ENCODE measurements at regions not wholly inside any gene's neighbourhood (a gene's known extent, or its start where the extent isn't known, plus 50 kb on each side); places are given as distances from the start of the nearest gene placed in this dataset.

DNA sequence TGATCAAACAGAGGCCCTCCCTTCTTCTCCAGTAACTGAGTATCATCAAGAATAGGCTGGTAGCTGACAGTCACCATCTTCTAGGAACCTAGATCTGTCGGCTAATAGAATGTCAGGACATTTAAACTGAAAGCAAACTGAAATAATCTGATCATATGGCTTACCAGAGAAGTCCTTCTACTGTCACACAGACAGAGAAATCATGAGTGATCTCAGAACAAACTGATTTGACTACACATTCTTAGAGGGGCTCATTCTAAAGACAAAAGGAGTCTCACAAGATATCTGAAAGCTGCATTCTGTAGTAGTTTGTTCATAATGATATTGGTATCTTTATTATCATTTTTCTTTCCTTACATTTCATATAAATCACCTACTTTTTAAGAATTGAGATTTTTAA, 130.9 kb upstream of the ADCY1 start:
- H3K27me3 Mint-ChIP-seq (ENCODE audit: low read depth) = no peaks in the 10 kb centered on the region
- TF ChIP-seq, protein P1, sequence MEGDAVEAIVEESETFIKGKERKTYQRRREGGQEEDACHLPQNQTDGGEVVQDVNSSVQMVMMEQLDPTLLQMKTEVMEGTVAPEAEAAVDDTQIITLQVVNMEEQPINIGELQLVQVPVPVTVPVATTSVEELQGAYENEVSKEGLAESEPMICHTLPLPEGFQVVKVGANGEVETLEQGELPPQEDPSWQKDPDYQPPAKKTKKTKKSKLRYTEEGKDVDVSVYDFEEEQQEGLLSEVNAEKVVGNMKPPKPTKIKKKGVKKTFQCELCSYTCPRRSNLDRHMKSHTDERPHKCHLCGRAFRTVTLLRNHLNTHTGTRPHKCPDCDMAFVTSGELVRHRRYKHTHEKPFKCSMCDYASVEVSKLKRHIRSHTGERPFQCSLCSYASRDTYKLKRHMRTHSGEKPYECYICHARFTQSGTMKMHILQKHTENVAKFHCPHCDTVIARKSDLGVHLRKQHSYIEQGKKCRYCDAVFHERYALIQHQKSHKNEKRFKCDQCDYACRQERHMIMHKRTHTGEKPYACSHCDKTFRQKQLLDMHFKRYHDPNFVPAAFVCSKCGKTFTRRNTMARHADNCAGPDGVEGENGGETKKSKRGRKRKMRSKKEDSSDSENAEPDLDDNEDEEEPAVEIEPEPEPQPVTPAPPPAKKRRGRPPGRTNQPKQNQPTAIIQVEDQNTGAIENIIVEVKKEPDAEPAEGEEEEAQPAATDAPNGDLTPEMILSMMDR (IDR thresholded peaks at IDR 0.05; ENCODE audit: unreplicated experiment in 3 of 3) = no peak
- no peaks in the 10 kb centered on the region for H3K36me3 Mint-ChIP-seq (ENCODE audit: low read depth)
- H3K4me1 Mint-ChIP-seq = no peaks in the 10 kb centered on the region
- H3K27ac Mint-ChIP-seq = no peak overlapping the region
- H3K9me3 Mint-ChIP-seq = peaks cover 4% of the 10 kb centered on the region
- no peak overlapping the region for H3K4me3 Mint-ChIP-seq

DNA sequence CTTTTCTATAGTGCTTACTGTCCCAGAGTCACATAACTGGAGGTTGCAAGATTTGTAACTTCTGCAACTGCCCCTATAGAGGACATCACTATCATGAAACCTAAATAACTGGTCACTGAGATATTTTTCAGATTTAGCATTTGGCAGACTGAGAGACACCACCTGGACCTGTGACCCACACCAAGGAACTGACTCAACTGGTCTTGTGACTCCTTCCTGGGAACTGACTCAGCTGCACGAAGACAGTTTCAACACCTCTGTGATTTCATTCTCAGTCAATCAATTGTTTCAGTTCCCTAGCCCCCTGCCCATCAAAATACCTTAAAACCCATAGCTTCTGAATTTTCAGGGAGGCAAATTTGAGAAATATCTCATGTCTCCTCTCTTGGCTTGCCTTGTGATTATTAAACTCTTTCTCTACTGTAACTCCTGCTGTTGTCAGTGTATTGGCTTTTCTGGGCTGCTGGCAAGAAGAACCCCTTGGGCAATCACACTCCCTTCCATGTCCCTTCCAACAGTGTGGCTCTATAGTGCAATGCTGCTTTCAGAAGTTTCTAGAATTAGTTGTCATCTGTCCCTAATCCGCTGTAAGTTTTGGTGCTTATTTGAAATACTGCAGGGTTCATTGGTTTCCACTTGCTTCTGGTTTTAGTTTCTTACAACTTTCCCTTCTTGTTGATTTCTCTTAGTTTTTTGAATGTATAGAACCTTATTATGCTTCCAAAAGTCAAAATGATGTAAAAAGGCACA, 127.8 kb upstream of the ADCY1 start:
- Mint-ChIP-seq H3K36me3 (ENCODE audit: low read depth) (no peaks in the 10 kb centered on the region), H3K4me3 (no peak overlapping the region), H3K27ac (no peak overlapping the region), H3K4me1 (no peaks in the 10 kb centered on the region), H3K27me3 (ENCODE audit: low read depth) (no peaks in the 10 kb centered on the region), H3K9me3 (no peaks in the 10 kb centered on the region)
- TF ChIP-seq, protein P1 (IDR thresholded peaks at IDR 0.05; ENCODE audit: unreplicated experiment in 3 of 3) = no peak

DNA sequence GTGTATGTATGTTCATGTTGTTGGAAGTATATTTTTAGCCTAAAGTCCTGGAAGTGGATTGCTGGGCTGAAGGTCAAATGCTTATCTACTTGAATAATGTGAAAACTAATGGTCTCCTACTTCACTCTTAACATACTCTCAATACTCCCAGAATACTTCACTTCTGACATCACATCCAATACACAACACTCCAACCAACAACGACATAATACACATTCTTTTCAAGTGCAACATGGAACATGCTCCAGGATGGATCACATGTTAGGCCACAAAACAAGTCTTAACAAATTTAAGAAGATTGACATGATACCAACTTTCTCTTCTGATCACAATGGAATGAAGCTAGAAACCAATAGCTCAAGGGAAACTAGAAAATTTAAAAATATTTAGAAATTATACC, 126.9 kb upstream of the ADCY1 start:
- H3K9me3 Mint-ChIP-seq = no peaks in the 10 kb centered on the region
- no peaks in the 10 kb centered on the region for H3K27me3 Mint-ChIP-seq (ENCODE audit: low read depth)
- no peaks in the 10 kb centered on the region for H3K4me1 Mint-ChIP-seq
- H3K27ac Mint-ChIP-seq = no peak overlapping the region
- no peaks in the 10 kb centered on the region for H3K36me3 Mint-ChIP-seq (ENCODE audit: low read depth)
- H3K4me3 Mint-ChIP-seq = no peak overlapping the region
- TF ChIP-seq, protein P1 (IDR thresholded peaks at IDR 0.05; ENCODE audit: unreplicated experiment in 3 of 3) = no peak

DNA sequence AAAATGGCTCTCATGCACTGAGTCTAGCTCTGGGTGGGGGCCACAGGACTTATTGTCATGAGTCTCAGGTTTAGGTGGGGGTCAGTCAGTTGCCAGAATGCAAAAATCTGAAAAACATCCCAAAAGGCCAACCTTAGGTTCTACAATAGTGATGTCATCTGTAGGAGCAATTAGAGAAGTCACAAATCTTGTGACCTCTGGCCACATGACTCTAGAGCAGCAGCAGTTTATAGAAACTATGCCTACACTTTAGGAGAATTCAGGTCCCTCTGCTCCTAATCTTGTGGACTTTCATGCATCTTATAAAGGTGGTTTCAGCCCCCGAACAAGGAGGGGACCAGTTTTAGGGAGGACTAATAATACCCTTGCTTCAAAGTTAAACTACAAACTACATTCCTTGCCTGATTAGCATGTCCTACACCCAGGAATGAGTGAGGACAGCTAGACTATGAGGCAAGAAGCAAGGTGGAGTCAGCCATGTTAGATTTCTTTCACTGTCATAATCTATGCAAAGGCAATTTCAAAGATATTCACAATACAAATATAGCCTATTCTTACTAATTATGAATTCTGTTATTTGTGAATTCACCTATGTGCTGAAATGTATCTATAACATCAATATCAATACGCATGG, 123.5 kb upstream of the ADCY1 start:
- H3K9me3 Mint-ChIP-seq = no peaks in the 10 kb centered on the region
- no peaks in the 10 kb centered on the region for H3K36me3 Mint-ChIP-seq (ENCODE audit: low read depth)
- no peaks in the 10 kb centered on the region for H3K4me1 Mint-ChIP-seq
- TF ChIP-seq, protein P1 (IDR thresholded peaks at IDR 0.05; ENCODE audit: unreplicated experiment in 3 of 3) = no peak
- no peak overlapping the region for H3K27ac Mint-ChIP-seq
- no peak overlapping the region for H3K4me3 Mint-ChIP-seq
- H3K27me3 Mint-ChIP-seq (ENCODE audit: low read depth) = peaks cover 5% of the 10 kb centered on the region

DNA sequence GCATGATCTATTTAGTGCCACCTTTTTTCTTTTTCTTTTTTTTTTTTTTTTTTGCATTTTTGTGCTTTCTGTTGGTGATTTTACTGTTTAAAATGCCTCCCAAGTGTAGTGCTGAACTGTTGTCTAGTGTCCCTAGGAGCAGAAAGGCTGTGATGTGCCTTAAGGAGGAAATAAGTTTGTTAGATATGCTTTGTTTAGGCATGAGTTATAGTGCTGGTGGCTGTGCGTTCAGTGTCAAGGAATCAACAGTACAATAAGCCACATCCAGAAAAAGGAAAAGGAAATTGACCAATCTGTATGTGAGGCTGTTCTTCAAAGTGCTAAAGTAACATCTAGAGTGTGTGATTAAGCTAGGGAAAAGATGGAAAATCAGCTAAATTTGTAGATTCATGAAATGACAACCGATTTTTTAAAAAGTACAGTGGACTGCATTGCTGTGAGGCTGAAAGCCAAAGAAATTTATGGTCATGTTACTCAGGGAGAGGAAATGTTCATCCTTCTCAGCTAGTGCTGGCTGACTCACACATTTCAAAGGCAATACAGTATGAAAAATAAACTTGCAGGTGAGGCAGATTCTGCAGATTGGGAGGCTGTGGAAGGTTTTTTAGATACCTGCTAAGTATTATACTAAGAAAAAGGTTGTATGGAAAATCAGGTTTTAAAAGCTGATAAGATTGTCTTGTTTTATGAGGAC, 122.7 kb upstream of the ADCY1 start:
- Mint-ChIP-seq H3K4me1 (no peaks in the 10 kb centered on the region), H3K36me3 (ENCODE audit: low read depth) (no peaks in the 10 kb centered on the region), H3K9me3 (no peaks in the 10 kb centered on the region), H3K27ac (no peak overlapping the region), H3K27me3 (ENCODE audit: low read depth) (peaks cover 8% of the 10 kb centered on the region), H3K4me3 (no peak overlapping the region)
- TF ChIP-seq, protein P1 (IDR thresholded peaks at IDR 0.05; ENCODE audit: unreplicated experiment in 3 of 3) = no peak

Measured in nephron (organoid).